ENCODE measurements at regions not wholly inside any gene's neighbourhood (a gene's known extent, or its start where the extent isn't known, plus 50 kb on each side); places are given as distances from the start of the nearest gene placed in this dataset.

GRCh38 chr10:28958468-28958867 is 281.1 kb downstream of the BAMBI start:
- TF ChIP-seq, protein P1, sequence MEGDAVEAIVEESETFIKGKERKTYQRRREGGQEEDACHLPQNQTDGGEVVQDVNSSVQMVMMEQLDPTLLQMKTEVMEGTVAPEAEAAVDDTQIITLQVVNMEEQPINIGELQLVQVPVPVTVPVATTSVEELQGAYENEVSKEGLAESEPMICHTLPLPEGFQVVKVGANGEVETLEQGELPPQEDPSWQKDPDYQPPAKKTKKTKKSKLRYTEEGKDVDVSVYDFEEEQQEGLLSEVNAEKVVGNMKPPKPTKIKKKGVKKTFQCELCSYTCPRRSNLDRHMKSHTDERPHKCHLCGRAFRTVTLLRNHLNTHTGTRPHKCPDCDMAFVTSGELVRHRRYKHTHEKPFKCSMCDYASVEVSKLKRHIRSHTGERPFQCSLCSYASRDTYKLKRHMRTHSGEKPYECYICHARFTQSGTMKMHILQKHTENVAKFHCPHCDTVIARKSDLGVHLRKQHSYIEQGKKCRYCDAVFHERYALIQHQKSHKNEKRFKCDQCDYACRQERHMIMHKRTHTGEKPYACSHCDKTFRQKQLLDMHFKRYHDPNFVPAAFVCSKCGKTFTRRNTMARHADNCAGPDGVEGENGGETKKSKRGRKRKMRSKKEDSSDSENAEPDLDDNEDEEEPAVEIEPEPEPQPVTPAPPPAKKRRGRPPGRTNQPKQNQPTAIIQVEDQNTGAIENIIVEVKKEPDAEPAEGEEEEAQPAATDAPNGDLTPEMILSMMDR (IDR thresholded peaks at IDR 0.05) = no peak
- TF ChIP-seq POLR2A (IDR thresholded peaks at IDR 0.05) = no peak
